WTC11 (cell line): ENCODE measurements at regions not wholly inside any gene's neighbourhood (a gene's known extent, or its start where the extent isn't known, plus 50 kb on each side); places are given as distances from the start of the nearest gene placed in this dataset.

Experiments used
- ATAC-seq: fragments of 200-7000 bp; cut with Tn5 transposase; 2 replicates; pipeline ENCODE4 v1.10.0; 2021; ENCODE audit warnings: mild to moderate bottlenecking, moderate library complexity
- CTCF ChIA-PET: fragments of 300-600 bp; sonication (Branson Sonifier 250); formaldehyde crosslinking; loops from one replicate; lab custom pipeline; 2021; ENCODE audit warnings: antibody characterized with exemption; lab: Charles Lee
- POLR2A ChIA-PET: fragments of 350-600 bp; sonication (Branson Sonifier 250); formaldehyde crosslinking; loops from one replicate; lab custom pipeline; 2021; ENCODE audit warnings: antibody characterized with exemption; lab: Charles Lee
- DNase-seq: peaks from one replicate; pipeline ENCODE4 v3.0.0; 2021; ENCODE audit warnings: low spot score
- H3K27ac Mint-ChIP-seq: 2 replicates; pipeline ENCODE4 v1.8.0; 2021; ENCODE audit warnings: mixed read lengths
- H3K27me3 Mint-ChIP-seq: 2 replicates; pipeline ENCODE4 v1.8.0; 2021; ENCODE audit warnings: low read depth, mild to moderate bottlenecking, moderate library complexity, mixed read lengths
- H3K36me3 Mint-ChIP-seq: 2 replicates; pipeline ENCODE4 v1.8.0; 2021; ENCODE audit warnings: mixed read lengths
- H3K4me1 Mint-ChIP-seq: 2 replicates; pipeline ENCODE4 v1.8.0; 2022; ENCODE audit warnings: mixed read lengths
- H3K4me3 Mint-ChIP-seq: 2 replicates; pipeline ENCODE4 v1.8.0; 2021; ENCODE audit warnings: mild to moderate bottlenecking, moderate library complexity, mixed read lengths
- H3K9me3 Mint-ChIP-seq: 2 replicates; pipeline ENCODE4 v1.8.0; 2021; ENCODE audit warnings: mixed read lengths
- AR ChIP-seq: fragments of 250-450 bp; sonication (Bioruptor Pico); IDR thresholded peaks from 2 replicates; pipeline ENCODE4 v1.9.0; 2021; ENCODE audit warnings: mild to moderate bottlenecking
- ATF3 ChIP-seq: sonication (generic); formaldehyde crosslinking; conservative IDR thresholded peaks from 2 replicates; pipeline ENCODE4 v1.8.1; 2022; ENCODE audit warnings: mild to moderate bottlenecking, missing genetic modification reagents
- CDX4 ChIP-seq: fragments of 250-450 bp; sonication (Bioruptor Pico); IDR thresholded peaks from 2 replicates; pipeline ENCODE4 v1.9.0; 2021; ENCODE audit warnings: moderate library complexity, mild to moderate bottlenecking, inconsistent platforms, borderline replicate concordance
- CREM ChIP-seq: sonication (generic); formaldehyde crosslinking; IDR thresholded peaks from 2 replicates; pipeline ENCODE4 v1.8.1; 2022; ENCODE audit warnings: mild to moderate bottlenecking, missing genetic modification reagents, moderate library complexity
- ESRRA ChIP-seq: sonication (generic); formaldehyde crosslinking; IDR thresholded peaks from 2 replicates; pipeline ENCODE4 v1.8.1; 2022; ENCODE audit warnings: mild to moderate bottlenecking, missing genetic modification reagents, borderline replicate concordance
- GABPB1 ChIP-seq: sonication (generic); formaldehyde crosslinking; IDR thresholded peaks from 2 replicates; pipeline ENCODE4 v1.8.1; 2023; ENCODE audit warnings: mild to moderate bottlenecking, missing genetic modification reagents
- IRF1 ChIP-seq: sonication (generic); formaldehyde crosslinking; IDR thresholded peaks from 2 replicates; pipeline ENCODE4 v1.8.0; 2023; ENCODE audit warnings: missing genetic modification reagents
- MLX ChIP-seq: sonication (generic); formaldehyde crosslinking; IDR thresholded peaks from 2 replicates; pipeline ENCODE4 v1.8.1; 2023; ENCODE audit warnings: mild to moderate bottlenecking, missing genetic modification reagents, moderate library complexity
- PRDM15 ChIP-seq: sonication (generic); formaldehyde crosslinking; IDR thresholded peaks from 2 replicates; pipeline ENCODE4 v1.8.0; 2022; ENCODE audit warnings: missing genetic modification reagents
- TEAD1 ChIP-seq: sonication (generic); formaldehyde crosslinking; IDR thresholded peaks from 2 replicates; pipeline ENCODE4 v1.8.0; 2022; ENCODE audit warnings: mild to moderate bottlenecking, missing genetic modification reagents
- USF1 ChIP-seq: sonication (generic); formaldehyde crosslinking; IDR thresholded peaks from 2 replicates; pipeline ENCODE4 v1.8.0; 2022; ENCODE audit warnings: mild to moderate bottlenecking, missing genetic modification reagents
- ZBTB43 ChIP-seq: sonication (generic); formaldehyde crosslinking; IDR thresholded peaks from 2 replicates; pipeline ENCODE4 v1.8.1; 2023; ENCODE audit warnings: mild to moderate bottlenecking, missing genetic modification reagents
- ZMAT4 ChIP-seq: fragments of 250-450 bp; sonication (Bioruptor Pico); IDR thresholded peaks from 2 replicates; pipeline ENCODE4 v1.9.0; 2021; ENCODE audit warnings: mild to moderate bottlenecking

GRCh38 chr16:11402051-11402744 is 56.9 kb downstream of the RMI2 start:
- Mint-ChIP-seq H3K27me3 (no peaks in the 10 kb centered on the region), H3K4me3 (no peak overlapping the region), H3K27ac (no peak overlapping the region), H3K36me3 (no peaks in the 10 kb centered on the region), H3K9me3 (no peaks in the 10 kb centered on the region), H3K4me1 (no peaks in the 10 kb centered on the region)
- ATAC-seq (peak; percentile 20; the same call in 1 of the 2 replicates), DNase-seq (no peak)
- TF ChIP-seq IRF1 (no peak), CREM (CRISPR knock-in tag) (no peak), USF1 (CRISPR knock-in tag) (no peak), MLX (CRISPR knock-in tag) (no peak)
- ChIA-PET CTCF (interaction anchor here (0.6 to 14.9 kb wide), 15 partner anchors 9 to 316 kb away, joined by 3 to 234 read pairs (median 3); no protein-coding TSS in a partner anchor), POLR2A (interaction anchor here (0.5 to 1.0 kb wide), 2 partner anchors 233 to 591 kb away, joined by 4 read pairs; no protein-coding TSS in a partner anchor)

GRCh38 chr16:11402745-11403533 is 57.7 kb downstream of the RMI2 start:
- H3K27ac Mint-ChIP-seq: no peak overlapping the region
- H3K4me3 Mint-ChIP-seq: no peak overlapping the region
- TF ChIP-seq GABPB1 (CRISPR knock-in tag) (no peak), PRDM15 (CRISPR knock-in tag) (0 out of 2 replicates have a peak, but pooled peaks have one; percentile 11)
- TF ChIP-seq, all 79 proteins: peak for 1
- ChIA-PET POLR2A (interaction anchor here (0.5 to 1.0 kb wide), 3 partner anchors 218 to 591 kb away, joined by 3 to 4 read pairs (median 4); no protein-coding TSS in a partner anchor), CTCF (interaction anchor here (0.6 to 14.9 kb wide), 8 partner anchors 10 to 312 kb away, joined by 3 to 234 read pairs (median 4); no protein-coding TSS in a partner anchor)
- no peak for ATAC-seq
- Mint-ChIP-seq H3K36me3 (no peaks in the 10 kb centered on the region), H3K27me3 (no peaks in the 10 kb centered on the region), H3K9me3 (no peaks in the 10 kb centered on the region), H3K4me1 (no peaks in the 10 kb centered on the region; the same call in 1 of the 2 replicates)
- DNase-seq: no peak

- TF ChIP-seq TEAD1 (CRISPR knock-in tag): no peak
- TF ChIP-seq ESRRA (CRISPR knock-in tag): no peak
- no peak for ATAC-seq
- H3K4me1 Mint-ChIP-seq: no peaks in the 10 kb centered on the region; the same call in 1 of the 2 replicates
- CTCF ChIA-PET: interaction anchor here (1.4 to 14.9 kb wide), 5 partner anchors 17 to 439 kb away, joined by 3 to 234 read pairs (median 8); no protein-coding TSS in a partner anchor
- H3K9me3 Mint-ChIP-seq: no peaks in the 10 kb centered on the region
- POLR2A ChIA-PET: no interaction called here
- H3K36me3 Mint-ChIP-seq: no peaks in the 10 kb centered on the region
- H3K27ac Mint-ChIP-seq: no peak overlapping the region
- no peaks in the 10 kb centered on the region for H3K27me3 Mint-ChIP-seq
- DNase-seq: no peak
- no peak overlapping the region for H3K4me3 Mint-ChIP-seq
Measured at GRCh38 chr16:11403534-11403795, 58.2 kb downstream of the RMI2 start.

GRCh38 chr16:11403920-11404319 is 58.7 kb downstream of the RMI2 start:
- Mint-ChIP-seq H3K4me1 (no peaks in the 10 kb centered on the region; the same call in 1 of the 2 replicates), H3K27me3 (no peaks in the 10 kb centered on the region), H3K4me3 (no peak overlapping the region), H3K36me3 (no peaks in the 10 kb centered on the region), H3K27ac (no peak overlapping the region; the same call in 1 of the 2 replicates), H3K9me3 (no peaks in the 10 kb centered on the region)
- ChIA-PET CTCF (interaction anchor here (1.4 to 14.9 kb wide), 7 partner anchors 7 to 440 kb away, joined by 3 to 234 read pairs (median 8); no protein-coding TSS in a partner anchor), POLR2A (no interaction called here)
- DNase-seq: no peak
- ATAC-seq: no peak
- TF ChIP-seq ZMAT4 (CRISPR knock-in tag) (no peak), AR (CRISPR knock-in tag) (no peak), ZBTB43 (CRISPR knock-in tag) (no peak), ATF3 (no peak), CDX4 (CRISPR knock-in tag) (no peak)
